ENCODE measurements at regions not wholly inside any gene's neighbourhood (a gene's known extent, or its start where the extent isn't known, plus 50 kb on each side); places are given as distances from the start of the nearest gene placed in this dataset.

- Histone ChIP-seq H3K4me3 (replicated peaks in 1 of 3; ENCODE audit: insufficient read depth in 1 of 3, low read depth in 2 of 3, low read length in 3 of 3) (no peak overlapping the region), H2AFZ (ENCODE audit: low read length) (no peak overlapping the region), H3K79me2 (ENCODE audit: insufficient read depth, low read length) (no peaks in the 10 kb centered on the region), H3K27me3 (ENCODE audit: control insufficient read depth in 1 of 2, insufficient read depth in 2 of 2, low read length in 2 of 2) (no peaks in the 10 kb centered on the region; a peak in 2 of 5 replicates), H3K36me3 (replicated peaks in 1 of 2; ENCODE audit: control insufficient read depth in 1 of 2, insufficient read depth in 2 of 2, low read length in 2 of 2) (no peaks in the 10 kb centered on the region), H3K4me1 (ENCODE audit: insufficient read depth, low read length) (no peaks in the 10 kb centered on the region), H4K20me1 (ENCODE audit: insufficient read depth, low read length) (no peaks in the 10 kb centered on the region), H3K27ac (ENCODE audit: extremely low read length, insufficient read depth, low read length) (no peak overlapping the region), H3K9ac (ENCODE audit: insufficient read depth, low read depth, low read length) (no peak overlapping the region), H3K9me3 (ENCODE audit: low read length) (no peaks in the 10 kb centered on the region), H3K4me2 (ENCODE audit: low read depth, low read length) (no peak overlapping the region)
- WGBS (ENCODE audit: low lambda C conversion rate): 5% methylated on average over 4 of the region's 4 CpGs
- ATAC-seq (no peak), DNase-seq (ENCODE audit: low spot score) (no peak), FAIRE-seq (no peak)
- no peak for TF ChIP-seq PRMT3 (CRISPR knock-in tag; IDR thresholded peaks at IDR 0.05; ENCODE audit: borderline replicate concordance, low read depth)
- TF ChIP-seq, protein P1, sequence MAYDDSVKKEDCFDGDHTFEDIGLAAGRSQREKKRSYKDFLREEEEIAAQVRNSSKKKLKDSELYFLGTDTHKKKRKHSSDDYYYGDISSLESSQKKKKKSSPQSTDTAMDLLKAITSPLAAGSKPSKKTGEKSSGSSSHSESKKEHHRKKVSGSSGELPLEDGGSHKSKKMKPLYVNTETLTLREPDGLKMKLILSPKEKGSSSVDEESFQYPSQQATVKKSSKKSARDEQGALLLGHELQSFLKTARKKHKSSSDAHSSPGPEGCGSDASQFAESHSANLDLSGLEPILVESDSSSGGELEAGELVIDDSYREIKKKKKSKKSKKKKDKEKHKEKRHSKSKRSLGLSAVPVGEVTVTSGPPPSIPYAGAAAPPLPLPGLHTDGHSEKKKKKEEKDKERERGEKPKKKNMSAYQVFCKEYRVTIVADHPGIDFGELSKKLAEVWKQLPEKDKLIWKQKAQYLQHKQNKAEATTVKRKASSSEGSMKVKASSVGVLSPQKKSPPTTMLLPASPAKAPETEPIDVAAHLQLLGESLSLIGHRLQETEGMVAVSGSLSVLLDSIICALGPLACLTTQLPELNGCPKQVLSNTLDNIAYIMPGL (CRISPR knock-in tag; IDR thresholded peaks at IDR 0.05; ENCODE audit: borderline replicate concordance in 1 of 2, low read depth in 1 of 2): no peak
- in situ Hi-C loops (cut with HindIII; ENCODE audit: extremely low pct_ligation_motif_present, low pct_unique_long_range_greater_than_20kb) (no loop called here), intact Hi-C loops (cut with micrococcal nuclease; ENCODE audit: unreplicated experiment) (no loop called here)
- BruUV-seq (replicated peaks): no TSS peak
- CTCF ChIA-PET (ENCODE audit: low intra/inter-chr PET ratio, low total read pairs): no interaction called here
- POLR2A ChIA-PET: no interaction called here
These were observed 386.8 kb upstream of the DACH1 start for GRCh38 chr13:72253754-72254153.

DNA sequence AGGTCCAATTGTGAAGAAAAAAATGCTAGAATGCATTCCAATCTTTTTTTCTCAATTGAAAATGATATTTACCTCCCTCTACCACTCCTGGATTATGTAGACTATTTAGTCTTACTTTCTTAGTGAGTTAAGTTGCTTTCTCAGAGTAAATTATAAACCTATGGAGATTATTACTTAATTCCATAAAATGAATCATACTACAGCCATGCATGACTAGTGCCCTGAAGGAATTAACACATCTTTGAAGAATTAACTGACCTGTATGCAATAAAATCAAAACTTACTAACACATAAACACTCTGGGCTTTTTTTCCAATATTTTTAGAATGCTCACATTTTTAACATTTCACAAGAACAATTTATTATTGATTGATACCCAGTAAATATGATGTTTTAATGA is 379.4 kb upstream of the DACH1 start:
- ATAC-seq (no peak), FAIRE-seq (no peak), DNase-seq (ENCODE audit: low spot score) (no peak)
- Histone ChIP-seq H3K4me3 (replicated peaks in 1 of 3; ENCODE audit: insufficient read depth in 1 of 3, low read depth in 2 of 3, low read length in 3 of 3) (no peak overlapping the region), H3K27me3 (ENCODE audit: control insufficient read depth in 1 of 2, insufficient read depth in 2 of 2, low read length in 2 of 2) (no peaks in the 10 kb centered on the region), H4K20me1 (ENCODE audit: insufficient read depth, low read length) (no peaks in the 10 kb centered on the region), H3K4me2 (ENCODE audit: low read depth, low read length) (no peak overlapping the region), H3K9ac (ENCODE audit: insufficient read depth, low read depth, low read length) (no peak overlapping the region), H3K27ac (ENCODE audit: extremely low read length, insufficient read depth, low read length) (no peak overlapping the region), H2AFZ (ENCODE audit: low read length) (no peak overlapping the region), H3K9me3 (ENCODE audit: low read length) (no peaks in the 10 kb centered on the region), H3K36me3 (replicated peaks in 1 of 2; ENCODE audit: control insufficient read depth in 1 of 2, insufficient read depth in 2 of 2, low read length in 2 of 2) (no peaks in the 10 kb centered on the region), H3K4me1 (ENCODE audit: insufficient read depth, low read length) (no peaks in the 10 kb centered on the region), H3K79me2 (ENCODE audit: insufficient read depth, low read length) (no peaks in the 10 kb centered on the region)
- no TSS peak for BruUV-seq (replicated peaks)
- POLR2A ChIA-PET: no interaction called here
- in situ Hi-C loops (cut with HindIII; ENCODE audit: extremely low pct_ligation_motif_present, low pct_unique_long_range_greater_than_20kb): no loop called here
- no peak for TF ChIP-seq ARNT2 (CRISPR knock-in tag; IDR thresholded peaks at IDR 0.05; ENCODE audit: low read depth)
- intact Hi-C loops (cut with micrococcal nuclease; ENCODE audit: unreplicated experiment): no loop called here
- CTCF ChIA-PET (ENCODE audit: low intra/inter-chr PET ratio, low total read pairs): no interaction called here
